ENCODE measurements at regions not wholly inside any gene's neighbourhood (a gene's known extent, or its start where the extent isn't known, plus 50 kb on each side); places are given as distances from the start of the nearest gene placed in this dataset.

GRCh38 chr3:115350606-115351005 is 203.5 kb upstream of the ZBTB20 start:
- H3K4me3 ChIP-seq (ENCODE audit: insufficient read depth, low read length, poor library complexity, severe bottlenecking) = no peak overlapping the region
- H3K36me3 ChIP-seq (ENCODE audit: low read length) = no peaks in the 10 kb centered on the region
- no peak overlapping the region for H3K27ac ChIP-seq (ENCODE audit: low read depth, low read length)

GRCh38 chr3:115351193-115351592 is 204.1 kb upstream of the ZBTB20 start:
- Histone ChIP-seq H3K9ac (ENCODE audit: low read length) (no peak overlapping the region), H2AFZ (ENCODE audit: low read depth, low read length, severe bottlenecking) (no peak overlapping the region), H3F3A (ENCODE audit: insufficient read depth) (no peaks in the 10 kb centered on the region), H3K4me2 (ENCODE audit: low read depth, low read length, poor library complexity, severe bottlenecking) (no peak overlapping the region), H3K27ac (ENCODE audit: low read depth, low read length) (no peak overlapping the region), H3K36me3 (ENCODE audit: low read length) (no peaks in the 10 kb centered on the region), H3K79me2 (ENCODE audit: insufficient read depth, low read length) (no peaks in the 10 kb centered on the region), H4K20me1 (ENCODE audit: low read depth, low read length) (no peaks in the 10 kb centered on the region), H3K9me2 (replicated peaks; ENCODE audit: insufficient read depth, low read length) (no peaks in the 10 kb centered on the region), H3K4me3 (ENCODE audit: insufficient read depth, low read length, poor library complexity, severe bottlenecking) (no peak overlapping the region), H3K9me3 (ENCODE audit: insufficient read depth, low read length) (no peaks in the 10 kb centered on the region), H3K27me3 (ENCODE audit: low read length) (no peaks in the 10 kb centered on the region)
- TF ChIP-seq, protein P1, sequence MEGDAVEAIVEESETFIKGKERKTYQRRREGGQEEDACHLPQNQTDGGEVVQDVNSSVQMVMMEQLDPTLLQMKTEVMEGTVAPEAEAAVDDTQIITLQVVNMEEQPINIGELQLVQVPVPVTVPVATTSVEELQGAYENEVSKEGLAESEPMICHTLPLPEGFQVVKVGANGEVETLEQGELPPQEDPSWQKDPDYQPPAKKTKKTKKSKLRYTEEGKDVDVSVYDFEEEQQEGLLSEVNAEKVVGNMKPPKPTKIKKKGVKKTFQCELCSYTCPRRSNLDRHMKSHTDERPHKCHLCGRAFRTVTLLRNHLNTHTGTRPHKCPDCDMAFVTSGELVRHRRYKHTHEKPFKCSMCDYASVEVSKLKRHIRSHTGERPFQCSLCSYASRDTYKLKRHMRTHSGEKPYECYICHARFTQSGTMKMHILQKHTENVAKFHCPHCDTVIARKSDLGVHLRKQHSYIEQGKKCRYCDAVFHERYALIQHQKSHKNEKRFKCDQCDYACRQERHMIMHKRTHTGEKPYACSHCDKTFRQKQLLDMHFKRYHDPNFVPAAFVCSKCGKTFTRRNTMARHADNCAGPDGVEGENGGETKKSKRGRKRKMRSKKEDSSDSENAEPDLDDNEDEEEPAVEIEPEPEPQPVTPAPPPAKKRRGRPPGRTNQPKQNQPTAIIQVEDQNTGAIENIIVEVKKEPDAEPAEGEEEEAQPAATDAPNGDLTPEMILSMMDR (IDR thresholded peaks at IDR 0.05; ENCODE audit: insufficient read depth, low read length, poor library complexity, severe bottlenecking) = no peak
- TF ChIP-seq EZH2phosphoT487 (conservative IDR thresholded peaks at IDR 0.05; ENCODE audit: low read length) = no peak

More at GRCh38 chr3:115350606-115351005, 203.5 kb upstream of the ZBTB20 start:
- no peaks in the 10 kb centered on the region for H3K27me3 ChIP-seq (ENCODE audit: low read length)
- H3K9me3 ChIP-seq (ENCODE audit: insufficient read depth, low read length) = no peaks in the 10 kb centered on the region
- H3K9me2 ChIP-seq (replicated peaks; ENCODE audit: insufficient read depth, low read length) = no peaks in the 10 kb centered on the region
- no peak overlapping the region for H3K9ac ChIP-seq (ENCODE audit: low read length)
- H3K4me2 ChIP-seq (ENCODE audit: low read depth, low read length, poor library complexity, severe bottlenecking) = no peak overlapping the region
- H3K79me2 ChIP-seq (ENCODE audit: insufficient read depth, low read length) = no peaks in the 10 kb centered on the region
- no peaks in the 10 kb centered on the region for H3F3A ChIP-seq (ENCODE audit: insufficient read depth)
- no peak overlapping the region for H2AFZ ChIP-seq (ENCODE audit: low read depth, low read length, severe bottlenecking)
- H4K20me1 ChIP-seq (ENCODE audit: low read depth, low read length) = no peaks in the 10 kb centered on the region
- TF ChIP-seq, protein P1 (IDR thresholded peaks at IDR 0.05; ENCODE audit: insufficient read depth, low read length, poor library complexity, severe bottlenecking) = no peak
- TF ChIP-seq EZH2phosphoT487 (conservative IDR thresholded peaks at IDR 0.05; ENCODE audit: low read length) = no peak

DNA sequence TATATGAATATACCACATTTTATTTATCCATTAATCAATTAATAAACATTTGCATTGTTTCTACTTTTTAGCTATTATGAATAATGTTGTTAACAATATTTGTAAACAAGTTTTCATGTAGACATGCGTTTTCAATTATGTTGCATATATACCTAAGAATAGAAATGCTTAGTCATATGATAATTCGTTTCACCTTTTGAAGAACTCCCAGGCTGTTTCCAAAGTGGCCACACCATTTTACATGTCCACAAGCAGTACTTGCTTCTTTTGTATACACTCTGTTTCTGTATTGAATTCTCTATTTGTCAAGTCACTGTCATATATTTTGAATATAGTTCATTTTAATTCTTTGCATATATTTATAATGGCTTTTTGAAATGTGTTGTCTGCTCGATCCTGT is 206.9 kb upstream of the ZBTB20 start:
- Histone ChIP-seq H3F3A (ENCODE audit: insufficient read depth) (no peaks in the 10 kb centered on the region), H3K9me3 (ENCODE audit: insufficient read depth, low read length) (no peaks in the 10 kb centered on the region), H3K4me2 (ENCODE audit: low read depth, low read length, poor library complexity, severe bottlenecking) (no peak overlapping the region), H3K36me3 (ENCODE audit: low read length) (no peaks in the 10 kb centered on the region), H3K27me3 (ENCODE audit: low read length) (no peaks in the 10 kb centered on the region), H3K9ac (ENCODE audit: low read length) (no peak overlapping the region), H3K79me2 (ENCODE audit: insufficient read depth, low read length) (no peaks in the 10 kb centered on the region), H3K9me2 (replicated peaks; ENCODE audit: insufficient read depth, low read length) (no peaks in the 10 kb centered on the region), H3K4me3 (ENCODE audit: insufficient read depth, low read length, poor library complexity, severe bottlenecking) (no peak overlapping the region), H3K27ac (ENCODE audit: low read depth, low read length) (no peak overlapping the region), H2AFZ (ENCODE audit: low read depth, low read length, severe bottlenecking) (no peak overlapping the region), H4K20me1 (ENCODE audit: low read depth, low read length) (no peaks in the 10 kb centered on the region)
- TF ChIP-seq, protein P1 (IDR thresholded peaks at IDR 0.05; ENCODE audit: insufficient read depth, low read length, poor library complexity, severe bottlenecking) = no peak
- TF ChIP-seq EZH2phosphoT487 (conservative IDR thresholded peaks at IDR 0.05; ENCODE audit: low read length) = no peak

Measured in SU-DHL-6 (cell line).